Ascending aorta (tissue), 2 donors: ENCODE measurements at regions not wholly inside any gene's neighbourhood (a gene's known extent, or its start where the extent isn't known, plus 50 kb on each side); places are given as distances from the start of the nearest gene placed in this dataset.

Experiments
- DNase-seq, 2 donors: peaks; one replicate each; pipeline ENCODE4 v3.0.0-alpha.2; 2019; ENCODE audit warnings: low spot score in 2 of 2
- H3K27ac ChIP-seq, 2 donors: fragments of 200-600 bp; sonication (generic); one replicate each; pipeline ENCODE4 v1.5.1; 2016 to 2017; ENCODE audit warnings: mild to moderate bottlenecking in 1 of 2
- H3K27me3 ChIP-seq: fragments of 200-600 bp; sonication (generic); one replicate; pipeline ENCODE4 v1.5.1; 2017
- H3K36me3 ChIP-seq, 2 donors: fragments of 200-600 bp; sonication (generic); one replicate each; pipeline ENCODE4 v1.5.1; 2016
- H3K4me1 ChIP-seq, 2 donors: fragments of 200-600 bp; sonication (generic); one replicate each; pipeline ENCODE4 v1.5.1; 2016 to 2017; ENCODE audit warnings: mild to moderate bottlenecking in 1 of 2
- H3K4me3 ChIP-seq, 2 donors: fragments of 200-600 bp; sonication (generic); one replicate each; pipeline ENCODE4 v1.5.1; 2016 to 2017; ENCODE audit warnings: mild to moderate bottlenecking in 1 of 2
- H3K9me3 ChIP-seq, 2 donors: fragments of 200-600 bp; sonication (generic); one replicate each; pipeline ENCODE4 v1.5.1; 2016
- intact Hi-C: fragments of 100-400 bp; cut with DNase I; formaldehyde crosslinking; loops from one replicate; pipeline ENCODE4 v1.15.1; 2023
- TF ChIP-seq, protein P1 (sequence below), 3 experiments: fragments of 200-600 bp in 2 of 3; fragments of 450-650 bp in 1 of 3; sonication (generic) in 2 of 3; IDR thresholded peaks; one replicate each; pipeline ENCODE4 v1.5.1; 2016 to 2019; ENCODE audit warnings: antibody characterized with exemption in 3 of 3, mild to moderate bottlenecking in 1 of 3, moderate library complexity in 1 of 3

DNA sequence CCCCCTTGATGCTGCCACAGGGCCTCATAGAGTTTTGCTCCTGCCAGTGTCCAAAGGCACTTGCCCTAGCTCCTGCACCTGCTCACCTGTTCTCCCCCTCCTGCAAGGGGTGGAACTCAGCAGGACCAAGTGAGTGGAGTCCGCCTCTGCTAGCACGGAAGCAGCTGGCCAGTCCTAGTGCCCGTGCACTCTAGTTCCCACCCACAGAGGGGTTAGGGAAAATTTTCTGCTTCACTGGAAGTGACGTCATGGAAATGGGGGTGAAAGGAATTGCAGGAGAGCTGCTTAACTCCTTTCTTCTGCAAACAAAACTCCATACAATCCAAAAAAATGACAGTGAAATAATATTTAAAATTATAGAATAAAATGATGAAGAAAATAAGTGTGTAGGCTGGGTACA is 609.7 kb upstream of the SLITRK1 start:
- no peaks in the 10 kb centered on the region for H3K4me1 ChIP-seq
- H3K4me3 ChIP-seq, result no peak overlapping the region
- H3K27me3 ChIP-seq, result no peaks in the 10 kb centered on the region
- intact Hi-C loops, result no loop called here
- H3K36me3 ChIP-seq, result no peaks in the 10 kb centered on the region
- DNase-seq, result no peak
- H3K27ac ChIP-seq, result no peak overlapping the region
- H3K9me3 ChIP-seq, result no peaks in the 10 kb centered on the region
- TF ChIP-seq, protein P1, sequence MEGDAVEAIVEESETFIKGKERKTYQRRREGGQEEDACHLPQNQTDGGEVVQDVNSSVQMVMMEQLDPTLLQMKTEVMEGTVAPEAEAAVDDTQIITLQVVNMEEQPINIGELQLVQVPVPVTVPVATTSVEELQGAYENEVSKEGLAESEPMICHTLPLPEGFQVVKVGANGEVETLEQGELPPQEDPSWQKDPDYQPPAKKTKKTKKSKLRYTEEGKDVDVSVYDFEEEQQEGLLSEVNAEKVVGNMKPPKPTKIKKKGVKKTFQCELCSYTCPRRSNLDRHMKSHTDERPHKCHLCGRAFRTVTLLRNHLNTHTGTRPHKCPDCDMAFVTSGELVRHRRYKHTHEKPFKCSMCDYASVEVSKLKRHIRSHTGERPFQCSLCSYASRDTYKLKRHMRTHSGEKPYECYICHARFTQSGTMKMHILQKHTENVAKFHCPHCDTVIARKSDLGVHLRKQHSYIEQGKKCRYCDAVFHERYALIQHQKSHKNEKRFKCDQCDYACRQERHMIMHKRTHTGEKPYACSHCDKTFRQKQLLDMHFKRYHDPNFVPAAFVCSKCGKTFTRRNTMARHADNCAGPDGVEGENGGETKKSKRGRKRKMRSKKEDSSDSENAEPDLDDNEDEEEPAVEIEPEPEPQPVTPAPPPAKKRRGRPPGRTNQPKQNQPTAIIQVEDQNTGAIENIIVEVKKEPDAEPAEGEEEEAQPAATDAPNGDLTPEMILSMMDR (IDR thresholded peaks at IDR 0.05), result no peak

DNA sequence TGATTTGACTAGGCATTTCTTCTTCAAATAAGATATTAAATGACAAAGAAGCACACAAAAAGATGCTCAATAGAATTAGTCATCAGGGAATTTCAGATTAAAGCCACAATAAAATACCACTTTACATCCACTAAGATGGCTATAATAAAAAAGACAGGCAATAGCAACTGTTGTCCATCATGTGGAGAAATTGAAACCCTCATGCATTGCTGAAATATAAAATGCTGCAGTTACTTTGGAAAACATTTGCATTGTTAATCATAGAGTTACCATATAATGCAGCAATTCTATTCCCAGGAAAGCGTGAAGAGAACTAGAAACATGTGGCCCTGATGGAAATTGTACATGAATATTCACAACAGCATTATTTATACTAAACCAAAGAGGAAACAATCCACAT is 605.5 kb upstream of the SLITRK1 start:
- TF ChIP-seq, protein P1 (IDR thresholded peaks at IDR 0.05), result no peak
- H3K4me3 ChIP-seq, result no peak overlapping the region
- no peak overlapping the region for H3K27ac ChIP-seq
- no peaks in the 10 kb centered on the region for H3K4me1 ChIP-seq
- H3K27me3 ChIP-seq, result no peaks in the 10 kb centered on the region
- DNase-seq, result no peak
- intact Hi-C loops, result no loop called here
- no peaks in the 10 kb centered on the region for H3K9me3 ChIP-seq
- no peaks in the 10 kb centered on the region for H3K36me3 ChIP-seq

DNA sequence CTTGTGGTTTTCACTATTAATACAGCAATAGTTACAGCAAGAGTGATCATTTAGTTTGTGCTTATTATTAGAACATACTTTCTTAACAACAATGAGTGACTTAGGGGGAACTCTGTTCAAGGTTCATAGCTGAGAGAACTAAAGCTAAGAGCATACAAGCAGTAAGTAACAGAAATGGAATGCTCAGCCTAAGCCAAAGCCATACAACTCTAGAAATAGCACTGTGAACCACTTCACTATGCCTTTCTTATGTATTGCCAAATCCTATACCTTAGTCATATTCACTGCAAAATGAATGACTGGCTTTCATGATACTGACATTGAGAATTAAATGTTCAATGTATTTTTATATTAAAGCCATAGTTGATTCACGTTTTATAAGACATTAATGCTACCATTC is 599.7 kb upstream of the SLITRK1 start:
- TF ChIP-seq, protein P1 (IDR thresholded peaks at IDR 0.05), result no peak
- H3K27me3 ChIP-seq, result no peaks in the 10 kb centered on the region
- DNase-seq, result no peak
- no peaks in the 10 kb centered on the region for H3K36me3 ChIP-seq
- intact Hi-C loops, result no loop called here
- no peaks in the 10 kb centered on the region for H3K9me3 ChIP-seq
- no peak overlapping the region for H3K27ac ChIP-seq
- H3K4me3 ChIP-seq, result no peak overlapping the region
- no peaks in the 10 kb centered on the region for H3K4me1 ChIP-seq

DNA sequence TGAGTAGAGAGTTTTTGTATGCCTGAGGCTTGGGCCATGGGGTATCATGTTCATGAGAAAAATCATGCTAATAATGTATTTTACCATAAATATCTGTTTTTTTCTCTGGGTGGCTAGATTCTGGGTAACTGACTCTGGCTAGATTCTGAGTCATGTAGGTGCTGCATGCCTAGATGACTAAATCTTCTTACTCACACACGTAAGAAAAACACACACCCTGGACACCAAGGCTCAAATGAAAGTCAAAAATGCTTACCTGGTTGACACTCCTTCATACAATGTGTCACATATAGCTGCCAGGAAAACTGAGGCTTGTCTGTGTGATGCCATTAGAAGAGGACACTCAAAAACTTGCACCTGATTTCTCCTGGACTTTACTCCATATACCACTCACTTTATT is 597.4 kb upstream of the SLITRK1 start:
- TF ChIP-seq, protein P1 (IDR thresholded peaks at IDR 0.05), result no peak
- DNase-seq, result no peak
- H3K9me3 ChIP-seq, result peaks cover 0 to 2% of the 10 kb centered on the region in 2 donors
- H3K36me3 ChIP-seq, result no peaks in the 10 kb centered on the region
- no peaks in the 10 kb centered on the region for H3K27me3 ChIP-seq
- no peak overlapping the region for H3K4me3 ChIP-seq
- no peaks in the 10 kb centered on the region for H3K4me1 ChIP-seq
- no peak overlapping the region for H3K27ac ChIP-seq
- intact Hi-C loops, result no loop called here

DNA sequence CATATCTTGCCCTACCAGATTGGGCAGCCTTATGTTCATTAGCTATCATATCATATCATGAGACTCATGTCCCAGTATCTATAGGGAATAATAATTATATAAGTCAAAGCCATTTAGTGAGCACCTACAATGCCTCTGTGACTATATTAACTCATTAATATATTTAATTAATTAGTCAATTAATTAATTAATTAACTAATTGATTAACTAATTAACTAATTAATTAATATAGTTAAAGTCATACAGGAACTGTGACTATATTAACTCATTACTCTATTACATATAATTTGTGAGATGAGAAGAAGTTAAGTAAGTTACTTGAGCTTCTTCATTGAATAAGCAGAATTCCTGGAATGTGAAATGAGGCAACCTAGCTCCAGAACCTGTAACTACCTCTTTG is 588.3 kb upstream of the SLITRK1 start:
- Histone ChIP-seq H3K9me3 (peaks cover 0 to 3% of the 10 kb centered on the region in 2 donors), H3K36me3 (no peaks in the 10 kb centered on the region), H3K27me3 (no peaks in the 10 kb centered on the region), H3K4me1 (no peaks in the 10 kb centered on the region), H3K27ac (no peak overlapping the region), H3K4me3 (no peak overlapping the region)
- intact Hi-C loops, result no loop called here
- TF ChIP-seq, protein P1 (IDR thresholded peaks at IDR 0.05), result no peak
- DNase-seq, result no peak

DNA sequence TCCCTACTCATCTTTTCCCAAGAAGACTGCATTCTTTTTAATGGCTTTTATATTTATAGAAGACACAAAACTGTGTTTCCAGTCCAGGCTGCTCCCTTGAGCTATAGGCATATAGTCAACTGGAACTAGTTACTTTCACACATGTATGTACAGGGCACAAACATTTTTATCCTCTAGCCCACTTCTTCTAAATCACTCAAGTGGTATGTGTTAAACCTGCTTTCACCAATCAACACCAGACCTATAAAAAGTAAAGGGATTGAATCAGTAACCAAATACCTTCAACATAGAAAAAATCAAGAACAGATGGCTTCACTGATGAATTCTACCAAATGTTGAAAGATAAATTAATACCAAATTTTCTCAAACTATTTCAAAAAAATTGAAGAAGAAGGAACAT is 584.2 kb upstream of the SLITRK1 start:
- TF ChIP-seq, protein P1 (IDR thresholded peaks at IDR 0.05), result no peak
- intact Hi-C loops, result no loop called here
- Histone ChIP-seq H3K9me3 (no peaks in the 10 kb centered on the region), H3K4me1 (no peaks in the 10 kb centered on the region), H3K4me3 (no peak overlapping the region), H3K27me3 (no peaks in the 10 kb centered on the region), H3K36me3 (no peaks in the 10 kb centered on the region), H3K27ac (no peak overlapping the region)
- no peak for DNase-seq
